ENCODE measurements at regions not wholly inside any gene's neighbourhood (a gene's known extent, or its start where the extent isn't known, plus 50 kb on each side); places are given as distances from the start of the nearest gene placed in this dataset.

DNA sequence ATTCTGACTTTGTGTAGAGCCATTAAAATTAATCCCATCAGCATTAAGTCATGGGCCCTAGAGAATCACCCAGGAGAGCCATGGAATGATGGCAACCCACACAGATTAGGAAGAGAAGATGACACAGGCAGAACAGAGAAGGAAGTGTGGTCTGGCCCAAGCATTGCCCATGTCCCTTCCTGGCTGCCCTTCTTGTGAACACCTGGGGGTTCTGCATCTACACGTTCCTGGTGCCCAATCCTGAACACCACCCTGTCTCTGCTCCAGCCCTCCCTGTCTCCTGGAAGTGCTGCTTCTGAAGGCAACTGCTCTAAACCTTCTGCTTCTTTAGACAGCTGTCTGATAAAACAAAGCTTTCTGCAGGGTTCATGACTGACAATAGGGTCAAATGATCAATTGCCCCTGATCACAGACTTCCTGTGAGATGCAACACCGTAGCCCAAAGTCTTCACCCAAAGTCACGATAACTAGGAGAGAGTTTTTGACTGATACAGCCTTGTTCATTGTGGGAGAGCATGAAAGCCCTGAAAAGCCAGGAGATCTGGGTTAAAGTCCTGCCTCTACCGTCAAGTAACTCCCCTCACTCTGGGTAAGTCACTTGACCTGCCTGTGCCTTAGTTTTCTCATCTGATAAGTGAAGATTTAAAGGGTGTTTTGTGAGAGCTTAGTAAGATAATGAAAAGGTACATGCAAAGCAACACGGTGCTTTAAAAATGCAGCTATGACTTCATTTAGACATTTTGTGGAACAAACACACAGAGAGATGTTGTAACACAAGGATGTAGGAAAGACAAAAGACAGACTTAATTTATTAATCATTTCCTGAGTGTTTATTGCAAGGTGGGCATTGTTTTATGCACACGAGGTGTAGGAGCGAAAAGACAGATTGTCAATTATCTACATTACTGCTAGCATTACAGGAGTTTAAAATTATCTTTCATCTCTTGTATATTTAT is 291.2 kb upstream of the STXBP5 start:
- ChIA-PET POLR2A (no interaction called here), CTCF (interaction anchor here (0.6 to 4.1 kb wide), 3 partner anchors 11 to 502 kb away, joined by 3 to 26 read pairs (median 4); no protein-coding TSS in a partner anchor)
- TF ChIP-seq, protein P1, sequence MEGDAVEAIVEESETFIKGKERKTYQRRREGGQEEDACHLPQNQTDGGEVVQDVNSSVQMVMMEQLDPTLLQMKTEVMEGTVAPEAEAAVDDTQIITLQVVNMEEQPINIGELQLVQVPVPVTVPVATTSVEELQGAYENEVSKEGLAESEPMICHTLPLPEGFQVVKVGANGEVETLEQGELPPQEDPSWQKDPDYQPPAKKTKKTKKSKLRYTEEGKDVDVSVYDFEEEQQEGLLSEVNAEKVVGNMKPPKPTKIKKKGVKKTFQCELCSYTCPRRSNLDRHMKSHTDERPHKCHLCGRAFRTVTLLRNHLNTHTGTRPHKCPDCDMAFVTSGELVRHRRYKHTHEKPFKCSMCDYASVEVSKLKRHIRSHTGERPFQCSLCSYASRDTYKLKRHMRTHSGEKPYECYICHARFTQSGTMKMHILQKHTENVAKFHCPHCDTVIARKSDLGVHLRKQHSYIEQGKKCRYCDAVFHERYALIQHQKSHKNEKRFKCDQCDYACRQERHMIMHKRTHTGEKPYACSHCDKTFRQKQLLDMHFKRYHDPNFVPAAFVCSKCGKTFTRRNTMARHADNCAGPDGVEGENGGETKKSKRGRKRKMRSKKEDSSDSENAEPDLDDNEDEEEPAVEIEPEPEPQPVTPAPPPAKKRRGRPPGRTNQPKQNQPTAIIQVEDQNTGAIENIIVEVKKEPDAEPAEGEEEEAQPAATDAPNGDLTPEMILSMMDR (IDR thresholded peaks at IDR 0.05; ENCODE audit: insufficient read depth, low read length, missing control alignments), result no peak
- H3K4me3 ChIP-seq (ENCODE audit: low read depth, low read length), result no peak overlapping the region; the same call in 1 of the 2 replicates
- no peak for DNase-seq (ENCODE audit: low read depth, low spot score)

DNA sequence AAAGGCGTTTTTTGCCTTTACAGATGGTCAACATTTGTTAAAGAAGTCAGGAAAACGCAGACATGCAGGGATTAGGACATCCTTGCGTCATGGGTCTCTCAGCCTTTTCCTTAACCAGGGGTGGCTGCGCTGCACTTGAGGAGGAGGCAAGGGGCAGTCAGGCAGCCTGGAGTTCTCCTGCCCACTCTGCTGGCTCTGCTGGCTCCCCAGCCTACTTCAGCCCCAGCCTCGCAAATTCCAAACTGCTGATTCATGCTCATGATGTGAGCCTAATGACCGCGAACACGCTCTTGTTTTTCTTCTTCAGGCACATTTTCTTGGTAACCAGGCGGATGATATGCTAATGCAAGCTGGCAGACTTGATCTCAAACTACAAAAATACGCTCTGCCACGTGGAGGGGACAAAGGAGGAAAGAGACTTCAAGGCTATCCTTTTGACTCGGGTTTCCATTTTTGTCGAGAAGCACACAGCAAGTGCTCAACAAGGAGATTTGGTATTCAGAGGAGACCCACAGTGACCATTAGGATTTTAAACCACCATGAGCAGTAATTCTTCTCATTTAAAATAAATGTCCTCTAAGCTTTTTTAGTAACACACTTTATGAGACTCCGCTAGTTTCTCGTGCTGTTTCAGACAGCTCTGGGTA is 290.3 kb upstream of the STXBP5 start:
- ChIA-PET POLR2A (interaction anchor here (0.6 to 1.3 kb wide), 2 partner anchors 78 to 198 kb away, joined by 3 read pairs; no protein-coding TSS in a partner anchor), CTCF (interaction anchor here (0.7 to 4.1 kb wide), 2 partner anchors 9 to 12 kb away, joined by 3 to 26 read pairs; no protein-coding TSS in a partner anchor)
- H3K4me3 ChIP-seq (ENCODE audit: low read depth, low read length), result peak overlapping the region; percentile 25
- TF ChIP-seq, protein P1 (IDR thresholded peaks at IDR 0.05; ENCODE audit: insufficient read depth, low read length, missing control alignments), result peak; percentile 1
- DNase-seq (ENCODE audit: low read depth, low spot score), result peak; percentile 97

DNA sequence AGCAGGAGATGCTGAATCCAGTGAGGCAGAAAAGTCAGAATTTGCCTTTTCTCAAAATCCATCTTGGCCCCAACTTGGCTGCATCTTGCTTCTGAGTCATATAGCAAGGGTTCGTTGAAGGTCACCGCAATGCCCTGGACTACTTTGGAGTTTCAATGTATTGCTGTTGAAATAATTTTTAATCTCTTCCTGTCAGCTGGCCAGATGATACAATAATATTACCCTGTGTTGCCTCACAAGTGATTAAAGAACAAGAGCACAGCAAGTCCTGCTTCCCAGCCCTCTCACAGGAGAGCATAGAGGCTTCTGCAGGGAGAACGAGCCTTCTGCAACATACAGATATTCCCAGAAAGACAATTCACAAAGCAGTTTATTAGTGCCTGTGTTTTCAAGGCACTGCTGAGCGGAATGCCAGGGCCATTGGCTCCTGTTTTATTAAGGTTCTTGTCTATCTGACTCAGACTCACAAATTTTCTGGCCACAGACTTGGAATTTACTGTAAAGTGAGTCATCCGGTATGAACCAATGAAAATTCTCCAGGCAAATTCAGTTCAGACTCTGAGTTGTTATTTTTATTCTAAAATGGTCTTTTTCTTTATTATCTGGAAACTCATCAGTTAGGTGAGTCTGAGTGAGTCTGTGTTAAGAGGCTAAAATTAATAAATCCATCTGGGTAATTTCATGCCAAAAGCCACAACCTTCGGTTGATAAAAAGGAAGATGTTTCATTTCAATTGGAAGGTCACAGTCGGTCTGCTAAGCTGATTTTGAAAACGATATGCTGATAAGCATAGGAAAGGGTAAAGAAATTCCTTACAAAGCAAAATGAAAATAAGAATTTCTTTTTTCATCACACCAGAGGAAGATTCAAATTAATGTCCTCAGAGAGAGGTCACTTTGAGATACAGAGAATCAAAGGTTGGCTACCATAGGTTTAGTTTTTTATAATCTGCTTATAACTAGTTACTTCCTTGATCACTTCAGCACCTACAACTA is 289.4 kb upstream of the STXBP5 start:
- POLR2A ChIA-PET, result interaction anchor here (0.6 to 1.3 kb wide), 2 partner anchors 77 to 199 kb away, joined by 3 read pairs; no protein-coding TSS in a partner anchor
- TF ChIP-seq, protein P1 (IDR thresholded peaks at IDR 0.05; ENCODE audit: insufficient read depth, low read length, missing control alignments), result no peak
- DNase-seq (ENCODE audit: low read depth, low spot score), result peak; percentile 91
- H3K4me3 ChIP-seq (ENCODE audit: low read depth, low read length), result peak overlapping the region; percentile 25
- CTCF ChIA-PET, result interaction anchor here (0.7 to 4.1 kb wide), 2 partner anchors 10 to 12 kb away, joined by 3 to 26 read pairs; no protein-coding TSS in a partner anchor

- peak overlapping the region; percentile 12 for H3K4me3 ChIP-seq (ENCODE audit: low read depth, low read length)
- TF ChIP-seq, protein P1 (IDR thresholded peaks at IDR 0.05; ENCODE audit: insufficient read depth, low read length, missing control alignments), result no peak
- ChIA-PET POLR2A (interaction anchor here (1.3 kb wide), 1 partner anchor 76 kb away, joined by 3 read pairs; no protein-coding TSS in a partner anchor), CTCF (interaction anchor here (1.4 kb wide), 1 partner anchor 11 kb away, joined by 3 read pairs; no protein-coding TSS in a partner anchor)
- no peak for DNase-seq (ENCODE audit: low read depth, low spot score)
Measured at GRCh38 chr6:146915671-146916127, 288.5 kb upstream of the STXBP5 start.

GRCh38 chr6:146916435-146917025 is 287.7 kb upstream of the STXBP5 start:
- DNase-seq (ENCODE audit: low read depth, low spot score), result no peak
- TF ChIP-seq, protein P1 (IDR thresholded peaks at IDR 0.05; ENCODE audit: insufficient read depth, low read length, missing control alignments), result no peak
- CTCF ChIA-PET, result interaction anchor here (1.4 kb wide), 1 partner anchor 12 kb away, joined by 3 read pairs; no protein-coding TSS in a partner anchor

More at GRCh38 chr6:146916435-146917025, 287.7 kb upstream of the STXBP5 start:
- POLR2A ChIA-PET, result no interaction called here
- H3K4me3 ChIP-seq (ENCODE audit: low read depth, low read length), result no peak overlapping the region

Measured in AG04449 (cell line).